ENCODE measurements at regions not wholly inside any gene's neighbourhood (a gene's known extent, or its start where the extent isn't known, plus 50 kb on each side); places are given as distances from the start of the nearest gene placed in this dataset.

DNA sequence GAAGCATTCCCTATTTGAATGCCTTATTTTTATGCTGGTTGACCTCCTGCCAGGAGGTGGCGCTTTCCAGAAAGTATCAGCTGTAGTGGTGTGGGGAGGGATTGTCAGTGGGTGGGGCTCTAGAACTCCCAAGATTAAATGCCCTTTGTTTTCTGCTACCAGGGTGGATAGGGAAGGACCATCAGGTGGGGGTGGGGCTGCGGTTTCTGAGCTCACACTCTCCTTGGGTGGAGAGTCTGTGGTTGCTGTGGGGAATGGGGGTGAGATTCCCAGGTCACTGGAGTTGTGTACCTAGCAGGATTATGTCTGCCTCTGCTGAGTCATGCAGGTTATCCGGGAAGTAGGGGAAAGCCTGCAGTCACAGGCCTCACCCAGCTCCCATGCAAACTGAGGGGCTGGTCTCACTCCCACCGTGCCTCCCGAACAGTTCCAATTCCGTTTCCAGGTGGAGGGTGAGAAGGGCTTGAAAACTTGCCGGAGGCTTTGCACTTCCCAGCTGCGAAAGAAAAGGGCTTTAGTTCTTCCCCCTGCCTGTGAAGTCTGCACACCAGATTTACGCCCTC, 68.3 kb downstream of the ALG10B start:
- no peak for TF ChIP-seq POLR2AphosphoS5 (IDR thresholded peaks at IDR 0.05)
- TF ChIP-seq CTCF (IDR thresholded peaks at IDR 0.05), result no peak
- no peak for TF ChIP-seq POLR2A (IDR thresholded peaks at IDR 0.05)
- TF ChIP-seq EP300 (IDR thresholded peaks at IDR 0.05), result no peak
- 100% methylated on average over 1 of the region's 9 CpGs; no CpG with 5 or more reads in 1 of the 2 donors for WGBS, 2 donors (ENCODE audit: low coverage in 1 of 2)
- ATAC-seq, result no peak
- Histone ChIP-seq H3K36me3 (no peaks in the 10 kb centered on the region), H3K27me3 (no peaks in the 10 kb centered on the region), H3K4me1 (no peaks in the 10 kb centered on the region), H3K9me3 (no peaks in the 10 kb centered on the region), H3K27ac (no peak overlapping the region), H3K4me3 (no peak overlapping the region)

DNA sequence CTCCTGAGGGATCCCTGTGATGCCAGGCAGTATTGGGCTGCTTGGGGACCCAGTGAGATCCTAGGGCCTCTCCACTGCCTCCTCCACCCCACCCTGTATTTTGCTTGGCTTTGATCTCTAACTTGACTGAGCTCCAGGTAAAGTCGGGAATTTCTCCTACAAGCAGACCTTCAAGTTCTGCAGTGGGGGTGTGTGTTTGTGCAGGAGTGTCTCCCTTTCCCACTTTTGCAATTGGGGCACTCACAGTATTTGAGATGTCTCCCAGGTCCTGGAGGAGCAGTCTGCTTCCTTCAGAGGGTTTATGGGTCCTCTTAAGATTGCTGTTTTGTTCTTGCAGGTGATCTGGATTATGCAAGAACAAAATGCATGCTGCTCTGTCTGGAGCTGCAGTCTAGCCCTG, 68.9 kb downstream of the ALG10B start:
- Histone ChIP-seq H3K9me3 (no peaks in the 10 kb centered on the region), H3K27me3 (no peaks in the 10 kb centered on the region), H3K27ac (no peak overlapping the region), H3K4me1 (no peaks in the 10 kb centered on the region), H3K4me3 (no peak overlapping the region), H3K36me3 (no peaks in the 10 kb centered on the region)
- 60% methylated on average over 1 of the region's 1 CpG; no CpG with 5 or more reads in 1 of the 2 donors for WGBS, 2 donors (ENCODE audit: low coverage in 1 of 2)
- no peak for ATAC-seq
- TF ChIP-seq CTCF (IDR thresholded peaks at IDR 0.05) (no peak), POLR2A (IDR thresholded peaks at IDR 0.05) (no peak), POLR2AphosphoS5 (IDR thresholded peaks at IDR 0.05) (no peak), EP300 (IDR thresholded peaks at IDR 0.05) (no peak)

- 49 to 71% methylated on average over 4 of the region's 4 CpGs for WGBS, 2 donors (ENCODE audit: low coverage in 1 of 2)
- Histone ChIP-seq H3K4me1 (no peaks in the 10 kb centered on the region), H3K4me3 (no peak overlapping the region), H3K27me3 (no peaks in the 10 kb centered on the region), H3K9me3 (no peaks in the 10 kb centered on the region), H3K36me3 (no peaks in the 10 kb centered on the region), H3K27ac (no peak overlapping the region)
- ATAC-seq, result no peak
- no peak for TF ChIP-seq CTCF (IDR thresholded peaks at IDR 0.05)
These were observed 69.8 kb downstream of the ALG10B start for GRCh38 chr12:38386205-38386985.

GRCh38 chr12:38389614-38390013, 73.0 kb downstream of the ALG10B start:
- no peaks in the 10 kb centered on the region for H3K27me3 ChIP-seq
- no peak for ATAC-seq
- TF ChIP-seq EP300 (IDR thresholded peaks at IDR 0.05) (no peak), POLR2A (IDR thresholded peaks at IDR 0.05) (no peak)

GRCh38 chr12:38391007-38391406, 74.4 kb downstream of the ALG10B start:
- Histone ChIP-seq H3K27me3 (no peaks in the 10 kb centered on the region), H3K4me1 (no peaks in the 10 kb centered on the region), H3K9me3 (peaks cover 0 to 2% (median 0%) of the 10 kb centered on the region in 3 donors), H3K27ac (no peak overlapping the region), H3K4me3 (no peak overlapping the region), H3K36me3 (no peaks in the 10 kb centered on the region)
- WGBS, 2 donors (ENCODE audit: low coverage in 1 of 2), result 38 to 86% methylated on average over 1 of the region's 1 CpG
- TF ChIP-seq POLR2A (IDR thresholded peaks at IDR 0.05) (no peak), CTCF (IDR thresholded peaks at IDR 0.05) (no peak), EP300 (IDR thresholded peaks at IDR 0.05) (no peak), POLR2AphosphoS5 (IDR thresholded peaks at IDR 0.05) (no peak)
- ATAC-seq, result no peak

More at GRCh38 chr12:38389614-38390013, 73.0 kb downstream of the ALG10B start:
- H3K4me1 ChIP-seq, result no peaks in the 10 kb centered on the region
- H3K27ac ChIP-seq, result no peak overlapping the region
- H3K36me3 ChIP-seq, result no peaks in the 10 kb centered on the region
- no peak overlapping the region for H3K4me3 ChIP-seq
- no peaks in the 10 kb centered on the region for H3K9me3 ChIP-seq
